ENCODE measurements at regions not wholly inside any gene's neighbourhood (a gene's known extent, or its start where the extent isn't known, plus 50 kb on each side); places are given as distances from the start of the nearest gene placed in this dataset.

GRCh38 chr4:22881411-22881810 lies 188.7 kb downstream of the GBA3 start:
- ATAC-seq (no peak), DNase-seq (no peak)
- Histone ChIP-seq H3K4me2 (ENCODE audit: low read length) (no peak overlapping the region), H3K9ac (ENCODE audit: low read length) (no peak overlapping the region), H3K36me3 (ENCODE audit: low read depth, low read length) (no peaks in the 10 kb centered on the region), H3F3A (ENCODE audit: low read length, unreplicated experiment) (no peaks in the 10 kb centered on the region), H3K9me3 (ENCODE audit: low read length) (no peaks in the 10 kb centered on the region), H3K4me1 (ENCODE audit: insufficient read depth, low read length) (no peaks in the 10 kb centered on the region), H2AFZ (ENCODE audit: low read length) (no peak overlapping the region), H3K9me2 (replicated peaks; ENCODE audit: low read length) (no peaks in the 10 kb centered on the region), H3K79me2 (ENCODE audit: low read length) (no peaks in the 10 kb centered on the region), H3K27me3 (ENCODE audit: low read length) (peaks cover 33% of the 10 kb centered on the region), H4K20me1 (ENCODE audit: low read length) (no peaks in the 10 kb centered on the region), H3K4me3 (ENCODE audit: low read length) (no peak overlapping the region), H3K27ac (ENCODE audit: low read length) (no peak overlapping the region)
- intact Hi-C loops (cut with micrococcal nuclease) = no loop called here
- no TSS peak for BruUV-seq (replicated peaks)
- TF ChIP-seq EZH2phosphoT487 (IDR thresholded peaks at IDR 0.05; ENCODE audit: borderline replicate concordance, low read length) (no peak), EZH2 (IDR thresholded peaks at IDR 0.05; ENCODE audit: low read length, unreplicated experiment) (no peak), CTCF (conservative IDR thresholded peaks at IDR 0.05; ENCODE audit: low read depth, low read length) (no peak)
- POLR2A ChIA-PET (ENCODE audit: unreplicated experiment) = no interaction called here
- CTCF ChIA-PET = no interaction called here

GRCh38 chr4:22877486-22878052 lies 184.8 kb downstream of the GBA3 start:
- H3K9me3 ChIP-seq (ENCODE audit: low read length) = no peaks in the 10 kb centered on the region
- no peaks in the 10 kb centered on the region for H3K79me2 ChIP-seq (ENCODE audit: low read length)
- no peak overlapping the region for H2AFZ ChIP-seq (ENCODE audit: low read length)
- no peaks in the 10 kb centered on the region for H3K36me3 ChIP-seq (ENCODE audit: low read depth, low read length)
- TF ChIP-seq CTCF (conservative IDR thresholded peaks at IDR 0.05; ENCODE audit: low read depth, low read length) (no peak), EZH2phosphoT487 (IDR thresholded peaks at IDR 0.05; ENCODE audit: borderline replicate concordance, low read length) (no peak), EZH2 (IDR thresholded peaks at IDR 0.05; ENCODE audit: low read length, unreplicated experiment) (no peak)
- no peaks in the 10 kb centered on the region for H3K9me2 ChIP-seq (replicated peaks; ENCODE audit: low read length)
- ChIA-PET CTCF (no interaction called here), POLR2A (ENCODE audit: unreplicated experiment) (no interaction called here)
- H4K20me1 ChIP-seq (ENCODE audit: low read length) = no peaks in the 10 kb centered on the region
- ATAC-seq (no peak), DNase-seq (no peak)
- H3F3A ChIP-seq (ENCODE audit: low read length, unreplicated experiment) = no peaks in the 10 kb centered on the region
- no peak overlapping the region for H3K9ac ChIP-seq (ENCODE audit: low read length)
- no peak overlapping the region for H3K4me2 ChIP-seq (ENCODE audit: low read length)
- H3K27me3 ChIP-seq (ENCODE audit: low read length) = peaks cover 63% of the 10 kb centered on the region
- no peak overlapping the region for H3K4me3 ChIP-seq (ENCODE audit: low read length)
- intact Hi-C loops (cut with micrococcal nuclease) = no loop called here
- BruUV-seq (replicated peaks) = no TSS peak
- H3K27ac ChIP-seq (ENCODE audit: low read length) = no peak overlapping the region
- H3K4me1 ChIP-seq (ENCODE audit: insufficient read depth, low read length) = no peaks in the 10 kb centered on the region

- no peaks in the 10 kb centered on the region for H3K36me3 ChIP-seq (ENCODE audit: low read depth, low read length)
- intact Hi-C loops (cut with micrococcal nuclease) = no loop called here
- no peak for DNase-seq
- no peak overlapping the region for H3K4me3 ChIP-seq (ENCODE audit: low read length)
- H4K20me1 ChIP-seq (ENCODE audit: low read length) = no peaks in the 10 kb centered on the region
- H3K27me3 ChIP-seq (ENCODE audit: low read length) = peaks cover 63% of the 10 kb centered on the region
- ChIA-PET CTCF (no interaction called here), POLR2A (ENCODE audit: unreplicated experiment) (no interaction called here)
- no peaks in the 10 kb centered on the region for H3K9me3 ChIP-seq (ENCODE audit: low read length)
- H2AFZ ChIP-seq (ENCODE audit: low read length) = no peak overlapping the region
- ATAC-seq = no peak
- no peak overlapping the region for H3K9ac ChIP-seq (ENCODE audit: low read length)
- no peaks in the 10 kb centered on the region for H3F3A ChIP-seq (ENCODE audit: low read length, unreplicated experiment)
- no peaks in the 10 kb centered on the region for H3K79me2 ChIP-seq (ENCODE audit: low read length)
- H3K4me1 ChIP-seq (ENCODE audit: insufficient read depth, low read length) = no peaks in the 10 kb centered on the region
- H3K27ac ChIP-seq (ENCODE audit: low read length) = no peak overlapping the region
- TF ChIP-seq EZH2phosphoT487 (IDR thresholded peaks at IDR 0.05; ENCODE audit: borderline replicate concordance, low read length) = no peak
- no TSS peak for BruUV-seq (replicated peaks)
- no peaks in the 10 kb centered on the region for H3K9me2 ChIP-seq (replicated peaks; ENCODE audit: low read length)
- H3K4me2 ChIP-seq (ENCODE audit: low read length) = no peak overlapping the region
These were observed 183.5 kb downstream of the GBA3 start for GRCh38 chr4:22876270-22876669.

All from PC-3 (cell line).